WERI-Rb-1 (cell line): ENCODE measurements at regions not wholly inside any gene's neighbourhood (a gene's known extent, or its start where the extent isn't known, plus 50 kb on each side); places are given as distances from the start of the nearest gene placed in this dataset.

Experiments used
- DNase-seq: peaks from one replicate; pipeline ENCODE4 v3.0.0-alpha.2; 2020
- H3K27ac ChIP-seq: fragments of 250-450 bp; sonication (Bioruptor Pico); 2 replicates; pipeline ENCODE4 v1.5.1; 2020; ENCODE audit warnings: mild to moderate bottlenecking, moderate library complexity
- H3K27me3 ChIP-seq: fragments of 250-450 bp; sonication (Bioruptor Pico); 2 replicates; pipeline ENCODE4 v1.5.1; 2021; ENCODE audit warnings: mild to moderate bottlenecking, low read depth, moderate library complexity; ENCODE audit not compliant: insufficient read depth, severe bottlenecking
- H3K36me3 ChIP-seq: fragments of 250-450 bp; sonication (Bioruptor Pico); 2 replicates; pipeline ENCODE4 v1.5.1; 2020; ENCODE audit warnings: mild to moderate bottlenecking, moderate library complexity
- H3K4me3 ChIP-seq: 2 replicates; pipeline ENCODE4 v1.5.1; 2011; ENCODE audit warnings: low read depth, mild to moderate bottlenecking, control low read depth, low read length
- H3K9me3 ChIP-seq: fragments of 250-450 bp; sonication (Bioruptor Pico); 2 replicates; pipeline ENCODE4 v1.5.1; 2021; ENCODE audit warnings: mild to moderate bottlenecking, moderate library complexity; ENCODE audit not compliant: severe bottlenecking
- CTCF ChIP-seq: IDR thresholded peaks from 2 replicates; pipeline ENCODE4 v1.5.1; 2011; ENCODE audit warnings: low read depth, mild to moderate bottlenecking, control low read depth, inconsistent platforms, low read length

GRCh38 chr14:83301791-83302190, 1768.1 kb upstream of the SEL1L start:
- Histone ChIP-seq H3K27ac (no peak overlapping the region), H3K4me3 (no peak overlapping the region), H3K36me3 (no peaks in the 10 kb centered on the region), H3K27me3 (no peaks in the 10 kb centered on the region), H3K9me3 (no peaks in the 10 kb centered on the region)
- TF ChIP-seq CTCF, result no peak
- no peak for DNase-seq

- TF ChIP-seq CTCF, result no peak
- Histone ChIP-seq H3K36me3 (no peaks in the 10 kb centered on the region), H3K4me3 (no peak overlapping the region), H3K27ac (no peak overlapping the region), H3K27me3 (no peaks in the 10 kb centered on the region), H3K9me3 (no peaks in the 10 kb centered on the region)
- DNase-seq, result no peak
These were observed 1775.6 kb upstream of the SEL1L start for GRCh38 chr14:83309211-83309610.

- DNase-seq, result no peak
- Histone ChIP-seq H3K27me3 (no peaks in the 10 kb centered on the region), H3K4me3 (no peak overlapping the region), H3K36me3 (no peaks in the 10 kb centered on the region), H3K9me3 (no peaks in the 10 kb centered on the region), H3K27ac (no peak overlapping the region)
- no peak for TF ChIP-seq CTCF
These were observed 1776.2 kb upstream of the SEL1L start for GRCh38 chr14:83309833-83310232.

GRCh38 chr14:83312511-83312910, 1778.9 kb upstream of the SEL1L start:
- no peak overlapping the region for H3K27ac ChIP-seq
- H3K36me3 ChIP-seq, result no peaks in the 10 kb centered on the region
- no peaks in the 10 kb centered on the region for H3K9me3 ChIP-seq
- no peak overlapping the region for H3K4me3 ChIP-seq
- no peaks in the 10 kb centered on the region for H3K27me3 ChIP-seq
- DNase-seq, result no peak
- no peak for TF ChIP-seq CTCF

GRCh38 chr14:83314764-83315163, 1781.1 kb upstream of the SEL1L start:
- no peaks in the 10 kb centered on the region for H3K27me3 ChIP-seq
- DNase-seq, result no peak
- no peaks in the 10 kb centered on the region for H3K9me3 ChIP-seq
- no peak overlapping the region for H3K4me3 ChIP-seq
- no peak for TF ChIP-seq CTCF
- H3K36me3 ChIP-seq, result no peaks in the 10 kb centered on the region
- no peak overlapping the region for H3K27ac ChIP-seq

- Histone ChIP-seq H3K27me3 (no peaks in the 10 kb centered on the region), H3K36me3 (no peaks in the 10 kb centered on the region), H3K27ac (no peak overlapping the region), H3K9me3 (no peaks in the 10 kb centered on the region), H3K4me3 (no peak overlapping the region)
- DNase-seq, result no peak
- TF ChIP-seq CTCF, result no peak
These were observed 1782.7 kb upstream of the SEL1L start for GRCh38 chr14:83316356-83316755.
